HK-2 (cell line): ENCODE measurements at regions not wholly inside any gene's neighbourhood (a gene's known extent, or its start where the extent isn't known, plus 50 kb on each side); places are given as distances from the start of the nearest gene placed in this dataset.
"Not testable (repeated sequence)": the region's sequence is repeated elsewhere in the genome, so short reads cannot be mapped to it uniquely, and the experiment has no call there.

ENCODE experiments used
- DNase-seq: peaks from one replicate; pipeline ENCODE4 v3.0.0-alpha.2; 2018; ENCODE audit not compliant: unreplicated experiment

- no peak for DNase-seq
Observed at GRCh38 chr6:4412488-4412887, 277.1 kb upstream of the ECI2 start.

DNA sequence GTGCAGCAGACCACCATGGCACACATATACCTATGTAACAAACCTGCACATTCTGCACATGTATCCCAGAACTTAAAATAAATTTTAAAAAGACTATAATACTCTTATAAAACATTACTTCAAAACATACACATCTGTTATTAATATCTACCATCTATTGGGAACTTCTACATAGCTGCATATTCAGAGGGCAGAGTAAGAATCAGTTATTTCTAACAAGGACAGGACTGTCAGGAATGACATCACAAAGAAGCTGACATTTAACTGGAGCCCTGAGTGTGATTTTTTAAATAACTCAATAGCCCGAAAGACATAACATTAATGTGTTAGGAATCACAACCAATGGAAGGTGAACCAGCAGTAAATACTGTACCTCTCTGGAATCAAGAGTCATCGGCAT, 276.7 kb upstream of the ECI2 start:
- DNase-seq: no peak

GRCh38 chr6:4407710-4408109, 272.3 kb upstream of the ECI2 start:
- not testable (repeated sequence) for DNase-seq

- DNase-seq: no peak
Observed at GRCh38 chr6:4405621-4406212, 270.3 kb upstream of the ECI2 start.

GRCh38 chr6:4404415-4404814, 269.0 kb upstream of the ECI2 start:
- DNase-seq: no peak

DNA sequence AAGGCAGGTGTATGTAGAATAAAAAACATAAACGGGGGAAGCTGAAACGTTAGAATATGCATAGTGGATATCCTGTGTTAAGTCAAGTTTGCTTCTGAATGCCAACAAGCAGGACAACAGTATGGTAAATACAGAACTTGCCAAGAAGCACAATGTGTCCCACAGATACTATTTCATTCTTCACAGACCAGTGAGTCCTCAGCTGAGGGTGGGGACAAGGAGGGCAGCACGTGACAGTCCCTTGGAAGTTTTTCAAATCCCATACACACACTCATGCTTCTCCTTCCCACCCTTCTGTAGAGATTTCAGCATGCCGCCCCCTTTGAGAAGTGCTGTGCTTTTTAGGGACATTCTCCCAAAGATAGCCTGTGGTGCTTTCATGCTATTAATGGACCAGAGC, 268.5 kb upstream of the ECI2 start:
- DNase-seq: no peak

DNA sequence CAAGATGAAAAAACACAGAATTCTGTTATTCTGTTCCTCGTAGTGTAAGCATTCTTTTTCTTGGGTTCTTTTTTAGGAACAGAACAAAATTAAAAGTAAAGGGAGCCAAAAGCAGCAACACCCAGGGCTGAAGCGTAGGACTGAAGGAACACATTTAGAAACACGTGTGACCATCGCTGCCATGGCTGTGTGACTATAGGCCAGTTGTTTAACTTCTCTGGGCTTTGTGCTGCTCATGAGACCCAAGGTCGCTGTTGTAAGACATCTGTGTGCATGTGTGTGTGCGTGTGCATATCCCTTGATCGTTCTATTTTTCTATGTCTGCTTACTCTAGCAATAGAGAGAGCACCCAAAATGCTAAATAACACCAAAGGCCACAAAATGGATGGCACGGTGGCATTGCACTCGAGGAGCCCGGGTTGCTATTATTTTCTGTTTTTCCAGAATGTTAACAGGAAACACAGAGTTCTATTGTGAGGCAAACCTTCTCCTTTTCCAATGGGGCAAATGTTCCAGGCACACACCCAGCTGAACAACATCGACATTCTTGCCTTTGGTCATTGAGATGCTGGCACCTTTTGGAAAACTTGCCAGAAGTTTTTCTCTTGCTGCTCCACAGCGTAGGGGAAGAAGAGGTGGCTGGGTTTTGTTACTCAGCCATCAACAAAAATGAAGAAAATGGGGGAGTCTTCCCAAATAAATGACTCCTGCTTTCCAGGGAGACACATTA, 267.8 kb upstream of the ECI2 start:
- no peak for DNase-seq

DNA sequence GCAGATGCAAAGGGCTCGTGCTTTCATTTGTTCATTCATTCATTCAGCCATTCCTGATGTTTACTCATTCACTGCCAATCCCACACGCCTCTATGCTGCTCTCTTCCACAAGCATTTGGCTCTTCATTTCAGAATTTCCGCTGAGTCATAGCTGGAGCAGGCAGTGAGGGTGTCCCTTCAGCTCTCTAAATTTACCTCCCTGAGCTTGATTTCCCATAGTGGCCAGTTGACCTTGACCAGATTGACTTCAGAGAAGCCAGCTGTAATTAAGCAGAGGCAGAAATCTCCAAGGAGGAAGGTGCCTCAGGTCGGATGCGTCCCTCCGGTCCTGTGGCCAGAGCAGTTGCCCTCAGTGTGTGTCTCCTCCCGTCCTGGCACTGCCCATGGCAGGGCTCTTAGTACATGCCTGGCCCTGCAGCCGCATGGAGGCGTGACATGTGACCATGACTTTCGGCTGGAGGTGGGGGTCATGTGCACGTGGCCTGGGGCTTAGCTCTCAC, 267.2 kb upstream of the ECI2 start:
- DNase-seq: peak; percentile 17

DNA sequence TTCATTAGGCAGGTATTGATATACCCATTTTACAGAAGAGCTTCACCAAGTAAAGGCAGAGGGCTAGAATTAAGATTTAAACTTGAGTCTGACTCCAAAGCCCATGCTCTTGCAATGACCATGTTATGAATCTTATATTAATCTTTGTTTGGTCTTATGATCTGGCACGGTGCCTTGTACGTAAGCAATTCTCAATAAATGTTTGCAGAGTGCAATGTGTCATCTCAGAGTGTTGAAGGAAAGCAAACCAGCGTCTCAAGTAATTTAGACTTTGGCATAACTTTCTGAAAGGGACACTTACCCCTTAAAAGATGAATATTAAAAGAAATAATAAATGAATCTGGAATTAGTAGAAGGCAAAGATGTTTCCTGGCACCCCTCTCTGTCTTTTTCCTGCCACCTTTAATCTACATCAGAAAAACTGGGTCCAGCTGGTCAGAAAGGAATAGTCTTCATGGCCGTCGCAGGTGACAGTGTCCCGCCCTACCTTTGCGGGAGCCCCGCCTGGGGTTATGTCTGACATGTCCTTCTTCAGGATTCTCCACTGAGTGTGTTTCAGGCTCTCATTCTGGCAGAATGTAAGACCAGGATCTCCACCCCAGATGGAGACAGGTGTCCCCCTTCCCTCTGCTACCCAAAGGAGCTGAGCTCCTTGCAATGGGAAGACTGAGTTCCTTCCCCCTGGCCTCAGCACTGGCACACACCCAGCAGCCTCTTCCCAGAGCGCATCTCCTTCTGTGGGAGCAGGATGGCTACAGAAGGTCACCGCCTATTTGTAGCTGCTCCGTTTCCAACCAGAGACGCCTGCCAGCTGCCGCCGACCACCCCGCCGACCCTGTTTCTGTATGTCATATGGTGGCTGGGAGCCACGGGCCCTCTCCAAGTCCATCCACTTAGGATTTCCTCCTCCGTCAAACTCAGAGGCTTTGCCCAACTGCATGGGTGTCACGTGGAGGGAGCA, 266.3 kb upstream of the ECI2 start:
- DNase-seq: no peak

GRCh38 chr6:4399656-4400055, 264.3 kb upstream of the ECI2 start:
- no peak for DNase-seq

GRCh38 chr6:4398791-4399190, 263.4 kb upstream of the ECI2 start:
- no peak for DNase-seq

- DNase-seq: no peak
Observed at GRCh38 chr6:4397307-4397706, 261.9 kb upstream of the ECI2 start.

DNA sequence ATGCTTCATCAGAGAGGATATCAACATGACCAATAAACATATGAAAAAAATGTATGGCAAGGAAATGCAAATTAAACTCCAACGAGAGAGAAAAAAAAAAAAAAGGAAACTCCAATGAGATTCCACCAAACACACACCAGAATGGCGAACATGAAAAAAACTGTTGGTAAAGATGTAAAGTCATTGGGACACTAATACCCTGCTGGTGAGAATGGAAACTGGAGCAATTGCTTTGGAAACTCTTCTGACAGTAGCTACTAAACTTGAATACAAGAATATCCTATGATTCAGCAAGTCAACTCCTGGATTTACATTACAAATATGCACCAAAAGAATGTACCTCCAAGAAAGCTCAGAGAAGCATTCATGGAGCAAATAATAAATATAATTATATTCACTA, 260.7 kb upstream of the ECI2 start:
- DNase-seq: no peak

GRCh38 chr6:4395386-4395785, 260.0 kb upstream of the ECI2 start:
- no peak for DNase-seq

- no peak for DNase-seq
Observed at GRCh38 chr6:4394786-4395185, 259.4 kb upstream of the ECI2 start.

GRCh38 chr6:4388675-4389074, 253.3 kb upstream of the ECI2 start:
- DNase-seq: peak; percentile 30

- DNase-seq: no peak
Observed at GRCh38 chr6:4384656-4385055, 249.3 kb upstream of the ECI2 start.

- DNase-seq: no peak
Observed at GRCh38 chr6:4383910-4384638, 248.7 kb upstream of the ECI2 start.

DNA sequence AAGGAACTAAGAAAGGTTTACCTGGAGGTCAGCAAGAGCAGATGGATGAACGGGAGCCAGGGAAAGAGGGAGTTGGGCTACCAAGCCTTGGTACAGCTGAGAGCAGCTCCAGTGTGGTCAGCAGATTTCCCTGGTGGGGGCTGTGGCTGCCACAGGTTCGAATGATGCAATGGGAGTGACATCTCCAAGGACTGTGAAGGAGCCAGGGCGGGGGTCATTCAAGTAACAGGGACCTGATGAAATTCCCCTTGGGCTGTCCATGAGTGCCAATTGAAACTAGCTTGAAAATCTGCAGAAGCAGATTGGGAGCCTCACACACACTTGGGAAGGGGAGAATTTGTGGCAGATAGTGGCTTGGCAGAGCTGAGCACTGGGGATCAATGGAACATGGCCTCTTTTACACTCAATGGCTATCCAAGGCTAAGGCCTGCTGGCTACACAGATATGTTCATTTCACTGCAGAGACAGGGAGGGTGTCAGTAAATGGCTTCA, 247.0 kb upstream of the ECI2 start:
- no peak for DNase-seq

DNA sequence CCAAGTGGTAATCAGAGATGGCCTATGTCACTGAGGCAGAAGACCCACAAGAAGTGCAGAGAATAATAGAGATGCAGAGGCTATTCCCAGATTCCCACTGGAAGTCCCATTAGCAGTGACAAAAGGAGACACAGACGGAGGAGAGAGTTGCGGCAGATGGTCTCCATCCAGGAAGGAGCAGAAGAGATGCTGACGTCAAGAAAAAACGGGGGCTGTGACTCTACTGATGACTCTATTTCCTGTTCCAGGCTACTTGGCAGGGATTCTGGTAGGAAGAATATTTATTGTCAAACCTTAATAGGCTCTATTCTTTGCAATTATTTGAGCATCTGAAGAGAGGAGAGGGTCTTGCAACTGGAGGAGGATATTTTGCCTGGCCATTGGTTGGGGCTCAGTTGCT, 246.0 kb upstream of the ECI2 start:
- DNase-seq: no peak

GRCh38 chr6:4380881-4381281, 245.5 kb upstream of the ECI2 start:
- DNase-seq: no peak

- DNase-seq: no peak
Observed at GRCh38 chr6:4379958-4380357, 244.6 kb upstream of the ECI2 start.
